Type B pancreatic cell (in vitro differentiated cells): ENCODE measurements at regions not wholly inside any gene's neighbourhood (a gene's known extent, or its start where the extent isn't known, plus 50 kb on each side); places are given as distances from the start of the nearest gene placed in this dataset.

ENCODE experiments used
- DNase-seq: peaks from one replicate; pipeline ENCODE4 v3.0.0; 2021; ENCODE audit warnings: mixed read lengths; ENCODE audit not compliant: unreplicated experiment; ENCODE audit errors: extremely low spot score
- H3K27ac Mint-ChIP-seq: 2 replicates; pipeline ENCODE4 v1.8.0; 2021; ENCODE audit warnings: mild to moderate bottlenecking, mixed read lengths
- H3K27me3 Mint-ChIP-seq: 2 replicates; pipeline ENCODE4 v1.8.0; 2021; ENCODE audit warnings: mixed read lengths
- H3K36me3 Mint-ChIP-seq: 2 replicates; pipeline ENCODE4 v1.8.0; 2021; ENCODE audit warnings: mixed read lengths
- H3K4me1 Mint-ChIP-seq: one replicate; pipeline ENCODE4 v1.8.0; 2021; ENCODE audit warnings: mixed read lengths; ENCODE audit not compliant: unreplicated experiment
- H3K4me3 Mint-ChIP-seq: 2 replicates; pipeline ENCODE4 v1.8.0; 2021; ENCODE audit warnings: mild to moderate bottlenecking, mixed read lengths
- H3K9me3 Mint-ChIP-seq: 2 replicates; pipeline ENCODE4 v1.8.0; 2021; ENCODE audit warnings: mixed read lengths
- TF ChIP-seq, protein P1 (sequence below): fragments of 200-600 bp; sonication (generic); conservative IDR thresholded peaks from 2 replicates; pipeline ENCODE4 v1.5.0; 2021; ENCODE audit warnings: antibody characterized with exemption, mild to moderate bottlenecking

DNA sequence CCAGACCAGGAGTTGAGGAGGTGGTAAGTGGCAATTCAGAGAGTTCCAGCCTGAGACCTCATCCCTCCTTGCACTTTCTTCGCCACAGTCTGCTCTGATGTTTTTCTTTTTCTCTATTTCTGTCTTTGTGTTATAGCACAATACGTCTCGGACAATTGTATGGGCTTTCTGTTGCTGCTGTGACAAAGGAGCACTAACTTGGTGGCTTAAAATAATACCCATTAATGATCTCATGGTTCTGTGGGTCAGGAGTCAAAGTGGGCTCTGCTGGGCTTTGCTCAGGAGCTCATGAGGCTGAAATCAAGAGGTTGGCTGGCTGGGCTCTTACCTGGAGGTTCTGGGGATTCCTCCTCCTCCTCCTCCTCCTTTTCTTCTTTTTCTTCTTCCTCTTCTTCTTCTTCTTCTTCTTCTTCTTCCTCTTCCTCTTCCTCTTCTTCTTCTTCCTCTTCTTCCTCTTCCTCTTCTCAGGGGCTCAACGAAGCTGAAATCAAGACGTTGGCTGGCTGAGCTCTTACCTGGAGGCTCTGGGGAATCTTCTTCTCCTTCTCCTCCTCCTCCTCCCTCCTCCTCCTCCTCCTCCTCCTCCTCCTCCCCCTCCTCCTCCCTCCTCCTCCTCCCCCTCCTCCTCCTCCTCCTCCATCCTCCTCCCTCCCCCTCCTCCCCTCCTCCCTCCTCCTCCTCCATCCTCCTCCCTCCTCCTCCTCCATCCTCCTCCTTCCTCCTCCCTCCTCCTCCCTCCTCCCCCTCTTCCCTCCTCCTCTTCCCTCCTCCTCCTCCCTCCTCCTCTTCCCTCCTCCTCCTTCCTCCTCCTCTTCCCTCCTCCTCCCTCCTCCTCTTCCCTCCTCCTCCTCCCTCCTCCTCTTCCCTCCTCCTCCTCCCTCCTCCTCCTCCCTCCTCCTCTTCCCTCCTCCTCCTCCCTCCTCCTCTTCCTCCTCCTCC lies 104.0 kb downstream of the GATA6 start:
- DNase-seq = no peak
- H3K4me3 Mint-ChIP-seq = no peak overlapping the region
- no peak overlapping the region for H3K27ac Mint-ChIP-seq
- H3K9me3 Mint-ChIP-seq = no peaks in the 10 kb centered on the region
- peaks cover 40% of the 10 kb centered on the region for H3K27me3 Mint-ChIP-seq
- no peaks in the 10 kb centered on the region for H3K4me1 Mint-ChIP-seq
- TF ChIP-seq, protein P1, sequence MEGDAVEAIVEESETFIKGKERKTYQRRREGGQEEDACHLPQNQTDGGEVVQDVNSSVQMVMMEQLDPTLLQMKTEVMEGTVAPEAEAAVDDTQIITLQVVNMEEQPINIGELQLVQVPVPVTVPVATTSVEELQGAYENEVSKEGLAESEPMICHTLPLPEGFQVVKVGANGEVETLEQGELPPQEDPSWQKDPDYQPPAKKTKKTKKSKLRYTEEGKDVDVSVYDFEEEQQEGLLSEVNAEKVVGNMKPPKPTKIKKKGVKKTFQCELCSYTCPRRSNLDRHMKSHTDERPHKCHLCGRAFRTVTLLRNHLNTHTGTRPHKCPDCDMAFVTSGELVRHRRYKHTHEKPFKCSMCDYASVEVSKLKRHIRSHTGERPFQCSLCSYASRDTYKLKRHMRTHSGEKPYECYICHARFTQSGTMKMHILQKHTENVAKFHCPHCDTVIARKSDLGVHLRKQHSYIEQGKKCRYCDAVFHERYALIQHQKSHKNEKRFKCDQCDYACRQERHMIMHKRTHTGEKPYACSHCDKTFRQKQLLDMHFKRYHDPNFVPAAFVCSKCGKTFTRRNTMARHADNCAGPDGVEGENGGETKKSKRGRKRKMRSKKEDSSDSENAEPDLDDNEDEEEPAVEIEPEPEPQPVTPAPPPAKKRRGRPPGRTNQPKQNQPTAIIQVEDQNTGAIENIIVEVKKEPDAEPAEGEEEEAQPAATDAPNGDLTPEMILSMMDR = no peak
- H3K36me3 Mint-ChIP-seq = no peaks in the 10 kb centered on the region

DNA sequence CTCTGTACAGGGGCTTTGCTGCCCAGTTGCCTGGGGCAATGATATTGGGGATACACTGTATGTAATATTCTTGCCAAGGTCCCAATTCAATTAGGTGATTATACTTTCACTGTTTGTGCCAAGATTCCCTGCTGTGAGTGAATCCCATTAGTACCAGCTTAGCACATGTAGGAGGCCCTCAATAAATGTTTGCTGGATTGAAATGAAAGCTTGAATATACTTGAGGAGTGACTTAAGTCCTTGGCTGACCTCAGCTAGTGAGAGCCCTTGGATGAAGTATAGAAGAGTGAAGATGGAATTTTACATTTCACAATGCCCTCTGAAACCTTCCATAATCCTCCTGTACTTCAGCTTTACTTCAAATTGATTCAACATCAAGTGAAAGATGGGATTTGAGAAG lies 102.9 kb downstream of the GATA6 start:
- H3K4me1 Mint-ChIP-seq = no peaks in the 10 kb centered on the region
- no peak for DNase-seq
- no peaks in the 10 kb centered on the region for H3K9me3 Mint-ChIP-seq
- H3K27me3 Mint-ChIP-seq = peaks cover 42% of the 10 kb centered on the region
- no peaks in the 10 kb centered on the region for H3K36me3 Mint-ChIP-seq
- no peak overlapping the region for H3K4me3 Mint-ChIP-seq
- no peak overlapping the region for H3K27ac Mint-ChIP-seq
- TF ChIP-seq, protein P1 = no peak

DNA sequence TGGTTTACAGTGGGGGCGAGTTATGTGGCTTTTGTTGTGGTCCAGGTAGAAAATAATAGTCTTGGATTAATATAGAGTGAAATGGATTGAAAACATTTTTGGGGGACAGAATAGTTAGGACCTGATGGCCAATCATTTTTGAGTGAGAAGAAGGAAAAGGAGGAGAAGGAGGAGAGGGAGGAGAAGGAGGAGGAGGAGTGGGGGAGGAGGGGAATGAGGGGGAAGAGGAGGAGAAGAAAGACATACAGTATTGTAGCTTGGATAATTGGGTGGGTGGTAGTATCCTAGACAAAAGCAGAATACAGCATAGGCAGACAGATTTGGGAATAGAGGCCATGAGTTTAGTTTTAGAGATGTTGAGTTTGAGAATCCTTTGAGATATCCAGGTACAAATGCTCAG lies 101.6 kb downstream of the GATA6 start:
- DNase-seq = no peak
- Mint-ChIP-seq H3K4me3 (no peak overlapping the region), H3K4me1 (no peaks in the 10 kb centered on the region), H3K9me3 (no peaks in the 10 kb centered on the region), H3K27ac (no peak overlapping the region), H3K36me3 (no peaks in the 10 kb centered on the region), H3K27me3 (peaks cover 42% of the 10 kb centered on the region)
- TF ChIP-seq, protein P1 = no peak

DNA sequence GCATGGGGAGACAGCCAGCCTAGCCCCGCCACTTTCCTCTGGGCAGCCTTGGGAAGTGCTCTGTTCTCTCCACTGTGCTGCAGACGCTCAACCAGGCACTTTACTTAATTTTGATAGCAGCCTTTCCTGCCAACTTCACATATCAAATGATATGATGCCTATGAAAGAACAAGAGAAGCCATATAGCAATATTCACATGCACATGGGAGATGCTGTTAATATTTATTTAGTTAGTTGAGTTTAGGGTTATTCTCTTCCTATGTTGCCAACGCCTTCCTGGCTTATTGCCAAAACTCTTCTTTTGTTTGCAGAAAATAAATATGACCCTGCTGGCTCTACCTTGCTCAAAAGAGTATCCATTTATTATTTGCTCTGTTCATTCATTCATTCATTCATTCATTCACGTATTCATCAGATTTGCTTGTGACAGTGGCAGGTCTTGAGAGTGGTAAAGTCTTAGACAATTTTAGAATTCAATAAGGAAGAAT lies 99.3 kb downstream of the GATA6 start:
- Mint-ChIP-seq H3K27me3 (peaks cover 37% of the 10 kb centered on the region), H3K36me3 (no peaks in the 10 kb centered on the region), H3K4me3 (no peak overlapping the region), H3K4me1 (no peaks in the 10 kb centered on the region), H3K27ac (no peak overlapping the region), H3K9me3 (no peaks in the 10 kb centered on the region)
- TF ChIP-seq, protein P1 = no peak
- DNase-seq = no peak

DNA sequence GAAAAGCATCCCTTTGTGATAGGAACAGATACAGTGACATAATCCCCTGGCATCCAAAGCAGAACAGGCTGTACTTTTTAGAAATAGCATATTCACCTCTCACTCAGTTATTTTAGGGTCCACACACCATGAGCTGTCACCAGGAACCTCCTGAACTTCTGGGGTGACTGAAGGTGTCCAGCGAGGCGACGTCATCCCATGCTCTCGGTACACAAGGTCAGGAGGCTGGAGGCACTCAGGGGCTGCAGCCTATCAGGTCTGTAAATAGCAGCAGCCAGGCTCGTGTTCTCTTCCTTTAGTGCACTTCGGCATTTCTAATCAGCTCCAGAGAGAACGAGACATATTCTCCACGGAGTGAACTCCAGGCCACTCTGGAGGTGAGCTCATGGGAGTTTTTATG lies 98.3 kb downstream of the GATA6 start:
- TF ChIP-seq, protein P1 = no peak
- Mint-ChIP-seq H3K27me3 (peaks cover 29% of the 10 kb centered on the region), H3K9me3 (no peaks in the 10 kb centered on the region), H3K36me3 (no peaks in the 10 kb centered on the region), H3K4me3 (no peak overlapping the region), H3K4me1 (no peaks in the 10 kb centered on the region), H3K27ac (no peak overlapping the region)
- DNase-seq = no peak
